Mammary epithelial cell (primary cell): ENCODE measurements at regions not wholly inside any gene's neighbourhood (a gene's known extent, or its start where the extent isn't known, plus 50 kb on each side); places are given as distances from the start of the nearest gene placed in this dataset.

ENCODE experiments used
- CTCF ChIP-seq, 2 donors: IDR thresholded peaks in 1 of 2; conservative IDR thresholded peaks in 1 of 2; 2 replicates each; pipeline ENCODE4 v1.5.1; 2011 to 2012; ENCODE audit warnings: inconsistent platforms in 2 of 2, low read length in 2 of 2, mild to moderate bottlenecking in 2 of 2, control low read depth in 1 of 2, low read depth in 1 of 2; ENCODE audit not compliant: insufficient read depth in 1 of 2; ENCODE audit errors: extremely low read depth in 1 of 2
- EZH2 ChIP-seq: IDR thresholded peaks from 2 replicates; pipeline ENCODE4 v1.6.1; 2012; ENCODE audit warnings: low read length, inconsistent platforms, borderline replicate concordance

- TF ChIP-seq CTCF (conservative IDR thresholded peaks at IDR 0.05 in 1 of 2, IDR thresholded peaks at IDR 0.05 in 1 of 2; ENCODE audit: extremely low read depth in 1 of 2, insufficient read depth in 1 of 2, low read depth in 1 of 2, low read length in 2 of 2) (no peak), EZH2 (no peak)
Observed at GRCh38 chr2:45232818-45233217, 223.6 kb upstream of the SIX2 start.
